GM13976 (cell line): ENCODE measurements at regions not wholly inside any gene's neighbourhood (a gene's known extent, or its start where the extent isn't known, plus 50 kb on each side); places are given as distances from the start of the nearest gene placed in this dataset.

Experiments used
- DNase-seq: peaks from one replicate; pipeline ENCODE4 v3.0.0; 2012; ENCODE audit warnings: low spot score
- in situ Hi-C: fragments of 300-500 bp; cut with MboI; formaldehyde crosslinking; loops from one replicate; pipeline ENCODE4 v1.12.0; 2022; ENCODE audit warnings: low sequenced_read_pairs, mixed read lengths, inconsistent platforms; ENCODE audit not compliant: unreplicated experiment
- TF ChIP-seq, protein P1 (sequence below): IDR thresholded peaks from 2 replicates; pipeline ENCODE4 v1.5.1; 2012; ENCODE audit warnings: borderline replicate concordance, mild to moderate bottlenecking; ENCODE audit not compliant: insufficient read depth; ENCODE audit errors: extremely low read depth, missing control alignments, control extremely low read depth

DNA sequence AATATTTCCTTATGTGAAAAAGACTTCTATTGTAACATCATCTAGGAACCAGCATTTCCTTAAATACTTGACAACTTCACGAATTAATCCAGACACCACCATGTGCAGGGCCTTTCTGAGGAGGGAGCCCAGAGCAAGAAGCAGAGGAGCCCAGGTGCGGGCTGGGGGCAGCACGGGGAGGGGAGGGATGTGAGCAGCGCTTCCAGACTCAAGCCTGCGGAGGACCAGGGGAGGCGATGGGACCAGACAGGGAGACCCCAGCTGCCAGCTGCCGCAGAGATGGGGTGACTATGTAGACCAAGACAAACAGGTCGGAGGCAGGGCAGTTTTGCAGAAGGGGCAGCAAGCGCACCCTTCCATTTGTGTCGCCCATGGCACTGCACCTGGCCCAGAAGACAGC lies 596.1 kb downstream of the IRX1 start:
- no peak for DNase-seq
- in situ Hi-C loops: no loop called here

GRCh38 chr5:4192111-4192510 lies 596.5 kb downstream of the IRX1 start:
- TF ChIP-seq, protein P1, sequence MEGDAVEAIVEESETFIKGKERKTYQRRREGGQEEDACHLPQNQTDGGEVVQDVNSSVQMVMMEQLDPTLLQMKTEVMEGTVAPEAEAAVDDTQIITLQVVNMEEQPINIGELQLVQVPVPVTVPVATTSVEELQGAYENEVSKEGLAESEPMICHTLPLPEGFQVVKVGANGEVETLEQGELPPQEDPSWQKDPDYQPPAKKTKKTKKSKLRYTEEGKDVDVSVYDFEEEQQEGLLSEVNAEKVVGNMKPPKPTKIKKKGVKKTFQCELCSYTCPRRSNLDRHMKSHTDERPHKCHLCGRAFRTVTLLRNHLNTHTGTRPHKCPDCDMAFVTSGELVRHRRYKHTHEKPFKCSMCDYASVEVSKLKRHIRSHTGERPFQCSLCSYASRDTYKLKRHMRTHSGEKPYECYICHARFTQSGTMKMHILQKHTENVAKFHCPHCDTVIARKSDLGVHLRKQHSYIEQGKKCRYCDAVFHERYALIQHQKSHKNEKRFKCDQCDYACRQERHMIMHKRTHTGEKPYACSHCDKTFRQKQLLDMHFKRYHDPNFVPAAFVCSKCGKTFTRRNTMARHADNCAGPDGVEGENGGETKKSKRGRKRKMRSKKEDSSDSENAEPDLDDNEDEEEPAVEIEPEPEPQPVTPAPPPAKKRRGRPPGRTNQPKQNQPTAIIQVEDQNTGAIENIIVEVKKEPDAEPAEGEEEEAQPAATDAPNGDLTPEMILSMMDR: no peak
- in situ Hi-C loops: no loop called here
- no peak for DNase-seq

More for the DNA sequence above, 596.1 kb downstream of the IRX1 start:
- TF ChIP-seq, protein P1: no peak

DNA sequence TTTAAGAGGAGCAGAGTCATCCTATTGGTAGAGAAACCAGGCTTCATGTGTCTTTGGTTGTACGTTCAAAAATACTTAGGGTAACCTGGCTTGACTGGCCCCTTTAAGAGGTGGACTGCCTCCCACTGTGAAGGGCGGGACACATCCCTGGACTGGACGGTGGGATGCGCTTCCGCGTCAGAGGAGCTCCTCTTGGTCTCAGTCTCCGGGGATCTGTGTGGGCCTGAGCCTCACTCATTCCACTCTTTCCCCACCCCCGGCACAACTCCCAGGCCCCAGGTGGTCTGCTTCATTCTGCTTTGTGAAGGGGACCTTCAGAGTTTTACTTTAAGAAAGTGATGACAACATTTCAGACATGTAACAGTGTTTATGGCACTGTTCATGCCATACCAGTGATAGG lies 601.1 kb downstream of the IRX1 start:
- DNase-seq: no peak
- in situ Hi-C loops: no loop called here
- TF ChIP-seq, protein P1: no peak

GRCh38 chr5:4197151-4197550 lies 601.5 kb downstream of the IRX1 start:
- in situ Hi-C loops: no loop called here
- DNase-seq: no peak
- TF ChIP-seq, protein P1: no peak

GRCh38 chr5:4198461-4198860 lies 602.8 kb downstream of the IRX1 start:
- DNase-seq: no peak
- in situ Hi-C loops: no loop called here

DNA sequence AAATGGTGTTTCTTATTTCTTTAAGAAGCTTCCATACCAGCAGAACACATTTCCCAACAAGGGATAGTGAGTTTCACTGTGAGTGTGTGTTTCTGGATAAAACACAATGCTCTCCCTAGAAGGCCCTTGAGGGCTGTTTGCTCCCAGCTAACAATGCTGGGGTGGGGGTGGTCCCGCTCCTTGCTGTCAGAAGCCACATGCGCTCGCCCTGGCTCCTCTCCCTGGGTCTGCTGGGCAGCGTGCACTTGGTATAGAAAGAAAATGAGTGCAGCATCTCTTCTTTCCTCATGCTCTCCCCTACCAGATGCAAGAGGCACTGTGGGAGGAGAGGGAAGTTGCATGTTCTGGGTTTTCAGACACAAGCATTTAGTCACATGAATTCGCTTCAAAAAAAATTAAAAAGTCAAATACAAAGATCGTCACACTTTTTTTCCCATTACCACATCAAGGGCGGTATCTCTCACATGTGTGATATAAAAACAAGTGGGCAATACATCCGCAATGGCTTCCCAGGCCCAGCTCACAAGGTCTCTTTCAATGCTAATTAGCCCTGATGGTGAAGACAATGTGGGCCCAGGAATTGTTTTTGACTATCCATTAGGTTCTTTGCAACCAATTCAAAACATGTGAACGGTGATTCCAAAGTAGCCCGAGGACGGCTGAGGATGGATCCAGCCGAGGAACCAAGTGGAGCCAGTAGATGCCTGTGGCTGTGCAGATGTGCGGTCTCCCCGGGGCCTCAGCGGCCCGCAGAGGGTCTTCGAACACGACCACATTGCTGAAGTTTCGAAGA lies 603.6 kb downstream of the IRX1 start:
- TF ChIP-seq, protein P1: no peak
- no peak for DNase-seq
- in situ Hi-C loops: no loop called here

More at GRCh38 chr5:4198461-4198860, 602.8 kb downstream of the IRX1 start:
- TF ChIP-seq, protein P1: no peak
